ENCODE measurements at regions not wholly inside any gene's neighbourhood (a gene's known extent, or its start where the extent isn't known, plus 50 kb on each side); places are given as distances from the start of the nearest gene placed in this dataset.

GRCh38 chr2:52608030-52608429 is 1159.6 kb upstream of the CHAC2 start:
- no peak for TF ChIP-seq EZH2 (IDR thresholded peaks at IDR 0.05; ENCODE audit: insufficient read depth, poor library complexity, severe bottlenecking)
- TF ChIP-seq EZH2phosphoT487 (IDR thresholded peaks at IDR 0.05; ENCODE audit: insufficient read depth, low read depth): no peak

Measured in GM23248 (cell line).